Tibial nerve (tissue), 3 donors: ENCODE measurements at regions not wholly inside any gene's neighbourhood (a gene's known extent, or its start where the extent isn't known, plus 50 kb on each side); places are given as distances from the start of the nearest gene placed in this dataset.

Experiments
- EP300 ChIP-seq, 2 donors: sonication (generic); formaldehyde crosslinking; IDR thresholded peaks; one replicate each; pipeline ENCODE4 v1.6.1; 2017; ENCODE audit warnings: antibody characterized with exemption in 2 of 2, mild to moderate bottlenecking in 1 of 2
- POLR2A ChIP-seq, 2 donors: fragments of 450-650 bp; IDR thresholded peaks; one replicate each; pipeline ENCODE4 v1.6.1; 2017; ENCODE audit warnings: antibody characterized with exemption in 2 of 2, mild to moderate bottlenecking in 2 of 2, moderate library complexity in 2 of 2

DNA sequence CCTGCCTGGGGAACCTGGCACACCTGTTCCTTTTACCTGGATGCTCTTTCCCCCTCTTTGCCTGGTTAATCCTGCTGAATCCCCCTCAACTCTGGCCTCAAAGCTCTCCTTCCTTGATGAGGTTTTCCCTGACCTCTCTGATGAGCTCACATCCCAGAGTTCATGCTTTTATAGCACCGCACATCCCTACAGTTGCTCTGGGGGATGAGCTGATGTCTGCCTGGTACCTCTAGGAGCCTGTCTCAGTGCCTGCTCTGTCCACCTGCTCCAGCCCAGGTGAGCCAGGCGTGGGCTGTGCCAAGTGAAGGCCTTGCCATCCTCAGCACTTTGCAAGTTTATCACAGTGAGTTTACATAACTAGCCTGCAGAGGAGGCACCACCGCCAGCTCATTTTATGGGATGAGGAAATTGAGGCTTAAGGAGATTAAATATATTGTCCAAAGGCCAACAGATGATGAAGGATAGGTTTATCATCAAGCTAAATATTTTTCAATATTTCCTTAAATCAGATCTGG, 58.6 kb upstream of the TMPRSS2 start:
- no peak for TF ChIP-seq POLR2A (IDR thresholded peaks at IDR 0.05)
- no peak for TF ChIP-seq EP300 (IDR thresholded peaks at IDR 0.05)
